Upper lobe of left lung (tissue), 6 donors: ENCODE measurements at regions not wholly inside any gene's neighbourhood (a gene's known extent, or its start where the extent isn't known, plus 50 kb on each side); places are given as distances from the start of the nearest gene placed in this dataset.

ENCODE experiments used
- ATAC-seq, 2 donors: fragments of 200-7000 bp; cut with Tn5 transposase; one replicate each; pipeline ENCODE4 v1.9.1; 2022; ENCODE audit warnings: mild to moderate bottlenecking in 2 of 2, moderate library complexity in 2 of 2; ENCODE audit not compliant: low FRiP score in 2 of 2
- DNase-seq, 2 donors: peaks; one replicate each; pipeline ENCODE4 v3.0.0-alpha.2; 2019 to 2020
- H3K27ac ChIP-seq, 4 donors: fragments of 200-600 bp; sonication (generic); one replicate each; pipeline ENCODE4 v1.5.1; 2016 to 2019
- H3K27me3 ChIP-seq, 4 donors: fragments of 200-600 bp; sonication (generic); one replicate each; pipeline ENCODE4 v1.5.1; 2017 to 2019
- H3K36me3 ChIP-seq, 4 donors: fragments of 200-600 bp; sonication (generic); one replicate each; pipeline ENCODE4 v1.5.1; 2016 to 2019
- H3K4me1 ChIP-seq, 4 donors: fragments of 200-600 bp; sonication (generic); one replicate each; pipeline ENCODE4 v1.5.1; 2018 to 2019
- H3K4me3 ChIP-seq, 4 donors: fragments of 200-600 bp; sonication (generic); one replicate each; pipeline ENCODE4 v1.5.1; 2017 to 2019; ENCODE audit warnings: mild to moderate bottlenecking in 2 of 4, moderate library complexity in 1 of 4
- H3K9me3 ChIP-seq, 4 donors: fragments of 200-600 bp; sonication (generic); one replicate each; pipeline ENCODE4 v1.5.1; 2018 to 2019
- CTCF ChIP-seq, 6 experiments: fragments of 450-650 bp in 4 of 6; fragments of 200-600 bp in 2 of 6; sonication (generic) in 2 of 6; IDR thresholded peaks; one replicate each; pipeline ENCODE4 v1.5.1; 2016 to 2019; ENCODE audit warnings: antibody characterized with exemption in 6 of 6
- EP300 ChIP-seq, 4 donors: sonication (generic); formaldehyde crosslinking; IDR thresholded peaks; one replicate each; pipeline ENCODE4 v1.5.1; 2017; ENCODE audit warnings: antibody characterized with exemption in 4 of 4, control low read depth in 2 of 4
- POLR2A ChIP-seq, 4 donors: fragments of 450-650 bp; IDR thresholded peaks; one replicate each; pipeline ENCODE4 v1.5.1; 2016 to 2017; ENCODE audit warnings: antibody characterized with exemption in 4 of 4, mild to moderate bottlenecking in 2 of 4
- POLR2AphosphoS5 ChIP-seq, 2 donors: sonication (generic); formaldehyde crosslinking; IDR thresholded peaks; one replicate each; pipeline ENCODE4 v1.5.1; 2017; ENCODE audit warnings: antibody characterized with exemption in 2 of 2
- WGBS, 2 donors: methylation state at CpG; one replicate each; pipeline ENCODE4 v1.1.5; 2017 to 2018; 5-methylcytosine and 5-hydroxymethylcytosine counted together
- donor health status: DM: no; HTN: no; CAD: no; lungs with moderate emphysema.
- donor health status: DM: no; HTN: yes; CAD: no; lungs with severe emphysema.

- no peak for TF ChIP-seq CTCF (IDR thresholded peaks at IDR 0.05)
- no peak for TF ChIP-seq POLR2A (IDR thresholded peaks at IDR 0.05)
- TF ChIP-seq POLR2AphosphoS5 (IDR thresholded peaks at IDR 0.05), result no peak
- no peak for TF ChIP-seq EP300 (IDR thresholded peaks at IDR 0.05)
- peaks cover 0 to 6% (median 0%) of the 10 kb centered on the region in 4 donors for H3K9me3 ChIP-seq
- WGBS, 2 donors, result 89 to 94% methylated on average over 2 of the region's 2 CpGs
- no peaks in the 10 kb centered on the region for H3K36me3 ChIP-seq
- H3K4me1 ChIP-seq, result no peaks in the 10 kb centered on the region
- no peaks in the 10 kb centered on the region for H3K27me3 ChIP-seq
- no peak for ATAC-seq
- H3K27ac ChIP-seq, result no peak overlapping the region
- no peak overlapping the region for H3K4me3 ChIP-seq
- DNase-seq, result no peak
These were observed 597.0 kb downstream of the PSAT1 start for GRCh38 chr9:78893774-78894401.

GRCh38 chr9:78896479-78896878 lies 599.6 kb downstream of the PSAT1 start:
- H3K4me3 ChIP-seq, result no peak overlapping the region
- DNase-seq (no peak), ATAC-seq (no peak)
- no peak overlapping the region for H3K27ac ChIP-seq
- no peaks in the 10 kb centered on the region for H3K9me3 ChIP-seq
- WGBS, 2 donors, result 89 to 93% methylated on average over 1 of the region's 1 CpG
- no peak for TF ChIP-seq EP300 (IDR thresholded peaks at IDR 0.05)
- TF ChIP-seq CTCF (IDR thresholded peaks at IDR 0.05), result no peak
- no peak for TF ChIP-seq POLR2A (IDR thresholded peaks at IDR 0.05)
- TF ChIP-seq POLR2AphosphoS5 (IDR thresholded peaks at IDR 0.05), result no peak
- H3K36me3 ChIP-seq, result no peaks in the 10 kb centered on the region
- no peaks in the 10 kb centered on the region for H3K4me1 ChIP-seq
- H3K27me3 ChIP-seq, result no peaks in the 10 kb centered on the region

GRCh38 chr9:78898234-78898633 lies 601.3 kb downstream of the PSAT1 start:
- no peaks in the 10 kb centered on the region for H3K9me3 ChIP-seq
- no peak overlapping the region for H3K4me3 ChIP-seq
- no peaks in the 10 kb centered on the region for H3K27me3 ChIP-seq
- H3K4me1 ChIP-seq, result no peaks in the 10 kb centered on the region
- 74 to 87% methylated on average over 1 of the region's 1 CpG for WGBS, 2 donors
- H3K36me3 ChIP-seq, result no peaks in the 10 kb centered on the region
- TF ChIP-seq POLR2A (IDR thresholded peaks at IDR 0.05) (no peak), EP300 (IDR thresholded peaks at IDR 0.05) (no peak), CTCF (IDR thresholded peaks at IDR 0.05) (no peak), POLR2AphosphoS5 (IDR thresholded peaks at IDR 0.05) (no peak)
- DNase-seq, result no peak
- H3K27ac ChIP-seq, result no peak overlapping the region
- no peak for ATAC-seq

- Histone ChIP-seq H3K9me3 (no peaks in the 10 kb centered on the region), H3K27ac (no peak overlapping the region), H3K27me3 (no peaks in the 10 kb centered on the region), H3K4me3 (no peak overlapping the region), H3K4me1 (no peaks in the 10 kb centered on the region), H3K36me3 (no peaks in the 10 kb centered on the region)
- WGBS, 2 donors, result 80 to 82% methylated on average over 6 of the region's 6 CpGs
- ATAC-seq, result no peak
- TF ChIP-seq POLR2A (IDR thresholded peaks at IDR 0.05), result no peak
- no peak for TF ChIP-seq CTCF (IDR thresholded peaks at IDR 0.05)
- TF ChIP-seq POLR2AphosphoS5 (IDR thresholded peaks at IDR 0.05), result no peak
- no peak for TF ChIP-seq EP300 (IDR thresholded peaks at IDR 0.05)
- DNase-seq, result no peak
These were observed 602.1 kb downstream of the PSAT1 start for GRCh38 chr9:78899006-78899405.

- no peaks in the 10 kb centered on the region for H3K4me1 ChIP-seq
- H3K36me3 ChIP-seq, result no peaks in the 10 kb centered on the region
- ATAC-seq (no peak), DNase-seq (no peak)
- no peaks in the 10 kb centered on the region for H3K27me3 ChIP-seq
- no peak overlapping the region for H3K4me3 ChIP-seq
- TF ChIP-seq CTCF (IDR thresholded peaks at IDR 0.05), result no peak
- no peak for TF ChIP-seq POLR2AphosphoS5 (IDR thresholded peaks at IDR 0.05)
- no peak for TF ChIP-seq EP300 (IDR thresholded peaks at IDR 0.05)
- TF ChIP-seq POLR2A (IDR thresholded peaks at IDR 0.05), result no peak
- WGBS, 2 donors, result 67 to 71% methylated on average over 1 of the region's 1 CpG
- no peak overlapping the region for H3K27ac ChIP-seq
- H3K9me3 ChIP-seq, result no peaks in the 10 kb centered on the region
These were observed 603.6 kb downstream of the PSAT1 start for GRCh38 chr9:78900500-78900899.
